Testis (tissue), 2 donors: ENCODE measurements at regions not wholly inside any gene's neighbourhood (a gene's known extent, or its start where the extent isn't known, plus 50 kb on each side); places are given as distances from the start of the nearest gene placed in this dataset.

Experiments used
- DNase-seq: peaks from one replicate; pipeline ENCODE4 v3.0.0-alpha.2; 2019
- H3K27ac ChIP-seq, 2 donors: fragments of 200-600 bp; sonication (generic); one replicate each; pipeline ENCODE4 v1.5.1; 2019
- H3K27me3 ChIP-seq: fragments of 200-600 bp; sonication (generic); one replicate; pipeline ENCODE4 v1.5.1; 2019
- H3K36me3 ChIP-seq: fragments of 200-600 bp; sonication (generic); one replicate; pipeline ENCODE4 v1.5.1; 2017; ENCODE audit warnings: low read depth; ENCODE audit errors: missing control alignments
- H3K4me1 ChIP-seq: fragments of 200-600 bp; sonication (generic); one replicate; pipeline ENCODE4 v1.5.1; 2019
- H3K4me3 ChIP-seq, 2 donors: fragments of 200-600 bp; sonication (generic); one replicate each; pipeline ENCODE4 v1.5.1; 2017 to 2019
- H3K9me3 ChIP-seq: fragments of 200-600 bp; sonication (generic); one replicate; pipeline ENCODE4 v1.5.1; 2017
- POLR2A ChIP-seq: fragments of 450-650 bp; IDR thresholded peaks from one replicate; pipeline ENCODE4 v1.6.1; 2017; ENCODE audit warnings: antibody characterized with exemption, mild to moderate bottlenecking, moderate library complexity
- WGBS, 2 donors: methylation state at CpG; one replicate each; pipeline ENCODE4 v1.1.5; 2018; 5-methylcytosine and 5-hydroxymethylcytosine counted together
- intact Hi-C: fragments of 100-400 bp; cut with DNase I; formaldehyde crosslinking; loops from one replicate; pipeline ENCODE4 v1.15.1; 2023; ENCODE audit warnings: low total_unique reads
- TF ChIP-seq, protein P1 (sequence below), 3 experiments: fragments of 450-650 bp in 2 of 3; fragments of 200-600 bp in 1 of 3; sonication (generic) in 1 of 3; IDR thresholded peaks; one replicate each; pipeline ENCODE4 v1.5.1; 2016 to 2019; ENCODE audit warnings: antibody characterized with exemption in 3 of 3, mild to moderate bottlenecking in 2 of 3, moderate library complexity in 1 of 3

DNA sequence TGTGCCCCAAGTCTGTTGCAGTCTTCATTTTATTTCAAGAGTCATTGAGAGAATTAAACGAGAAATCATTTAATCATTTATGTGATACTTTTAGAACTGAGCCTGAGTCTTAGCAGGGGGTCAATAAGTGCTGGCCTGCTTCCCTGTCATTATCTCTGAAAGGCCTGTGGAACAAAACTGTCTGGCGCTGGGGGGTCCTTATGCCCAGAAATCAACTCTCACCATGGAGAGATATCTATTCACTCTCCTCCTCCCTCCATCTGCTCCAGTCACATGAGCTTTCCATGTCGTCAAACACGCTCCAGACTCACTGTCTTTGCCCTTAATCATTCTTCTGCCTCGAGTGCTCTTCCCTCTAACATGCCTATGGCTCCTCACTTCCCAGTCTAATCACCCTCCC lies 136.8 kb downstream of the ESM1 start:
- no peaks in the 10 kb centered on the region for H3K4me1 ChIP-seq
- H3K27ac ChIP-seq: no peak overlapping the region
- no peaks in the 10 kb centered on the region for H3K36me3 ChIP-seq
- no peaks in the 10 kb centered on the region for H3K27me3 ChIP-seq
- intact Hi-C loops: no loop called here
- TF ChIP-seq POLR2A: no peak
- TF ChIP-seq, protein P1, sequence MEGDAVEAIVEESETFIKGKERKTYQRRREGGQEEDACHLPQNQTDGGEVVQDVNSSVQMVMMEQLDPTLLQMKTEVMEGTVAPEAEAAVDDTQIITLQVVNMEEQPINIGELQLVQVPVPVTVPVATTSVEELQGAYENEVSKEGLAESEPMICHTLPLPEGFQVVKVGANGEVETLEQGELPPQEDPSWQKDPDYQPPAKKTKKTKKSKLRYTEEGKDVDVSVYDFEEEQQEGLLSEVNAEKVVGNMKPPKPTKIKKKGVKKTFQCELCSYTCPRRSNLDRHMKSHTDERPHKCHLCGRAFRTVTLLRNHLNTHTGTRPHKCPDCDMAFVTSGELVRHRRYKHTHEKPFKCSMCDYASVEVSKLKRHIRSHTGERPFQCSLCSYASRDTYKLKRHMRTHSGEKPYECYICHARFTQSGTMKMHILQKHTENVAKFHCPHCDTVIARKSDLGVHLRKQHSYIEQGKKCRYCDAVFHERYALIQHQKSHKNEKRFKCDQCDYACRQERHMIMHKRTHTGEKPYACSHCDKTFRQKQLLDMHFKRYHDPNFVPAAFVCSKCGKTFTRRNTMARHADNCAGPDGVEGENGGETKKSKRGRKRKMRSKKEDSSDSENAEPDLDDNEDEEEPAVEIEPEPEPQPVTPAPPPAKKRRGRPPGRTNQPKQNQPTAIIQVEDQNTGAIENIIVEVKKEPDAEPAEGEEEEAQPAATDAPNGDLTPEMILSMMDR (IDR thresholded peaks at IDR 0.05): no peak
- WGBS, 2 donors: 76 to 77% methylated on average over 5 of the region's 5 CpGs
- no peaks in the 10 kb centered on the region for H3K9me3 ChIP-seq
- no peak overlapping the region for H3K4me3 ChIP-seq
- no peak for DNase-seq

DNA sequence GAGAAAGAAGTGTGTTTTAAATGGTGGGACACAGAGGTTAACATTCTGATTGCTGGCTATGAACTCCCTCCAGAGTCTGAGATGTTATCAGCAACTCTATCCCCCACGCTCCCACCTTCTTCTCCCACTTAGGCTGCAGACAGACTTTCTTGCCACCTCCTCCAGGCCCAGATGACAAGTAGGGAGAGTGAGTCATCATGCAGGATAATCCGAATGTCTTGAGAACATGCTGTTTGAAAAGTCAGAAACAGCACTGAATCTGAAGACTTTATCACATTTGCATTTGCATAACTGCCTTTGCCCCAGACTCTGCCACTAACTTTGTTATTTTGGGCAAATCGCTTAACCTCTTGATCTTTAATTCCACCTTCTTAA lies 139.8 kb downstream of the ESM1 start:
- no peak for TF ChIP-seq POLR2A
- TF ChIP-seq, protein P1 (IDR thresholded peaks at IDR 0.05): no peak
- WGBS, 2 donors: 64 to 73% methylated on average over 3 of the region's 3 CpGs
- no peaks in the 10 kb centered on the region for H3K27me3 ChIP-seq
- H3K4me1 ChIP-seq: no peaks in the 10 kb centered on the region
- H3K9me3 ChIP-seq: no peaks in the 10 kb centered on the region
- H3K4me3 ChIP-seq: no peak overlapping the region
- no peak overlapping the region for H3K27ac ChIP-seq
- intact Hi-C loops: no loop called here
- DNase-seq: no peak
- H3K36me3 ChIP-seq: no peaks in the 10 kb centered on the region

DNA sequence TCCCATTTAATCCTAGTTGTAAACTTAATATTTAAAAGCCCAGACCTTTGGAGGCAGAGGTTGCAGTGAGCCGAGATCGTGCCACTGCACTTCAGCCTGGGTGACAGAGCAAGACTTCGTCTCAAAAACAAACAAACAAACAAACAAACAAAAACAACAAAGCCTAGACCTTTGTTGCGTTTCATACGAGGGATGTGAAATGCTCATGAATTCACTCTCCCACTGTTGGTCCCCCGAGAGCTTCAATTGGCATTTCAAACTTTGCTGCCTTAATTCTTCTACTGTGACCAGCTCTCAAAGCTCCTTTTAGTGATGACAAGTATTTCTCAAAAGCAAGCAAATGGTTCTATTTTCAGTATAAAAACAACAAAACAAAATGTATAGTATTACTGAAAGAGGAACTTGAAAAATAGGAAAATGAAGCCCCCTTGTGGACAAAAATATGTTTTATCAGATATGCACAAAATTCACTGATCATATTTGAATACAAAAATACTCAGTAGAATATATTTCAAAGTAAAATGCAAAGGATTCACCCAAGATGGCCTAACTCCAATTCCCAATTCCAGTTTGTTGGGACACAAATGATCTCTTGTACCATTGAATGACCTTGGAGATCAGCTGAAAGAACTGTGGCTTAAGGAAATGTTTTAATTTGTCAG lies 140.4 kb downstream of the ESM1 start:
- Histone ChIP-seq H3K27ac (no peak overlapping the region), H3K36me3 (no peaks in the 10 kb centered on the region), H3K4me1 (no peaks in the 10 kb centered on the region), H3K4me3 (no peak overlapping the region), H3K27me3 (no peaks in the 10 kb centered on the region), H3K9me3 (no peaks in the 10 kb centered on the region)
- WGBS, 2 donors: 49 to 54% methylated on average over 6 of the region's 6 CpGs
- intact Hi-C loops: loop anchor here (5.0 kb wide), 1 partner anchor 328 kb away; the partner anchor contains the start of gene SNX18
- TF ChIP-seq, protein P1 (IDR thresholded peaks at IDR 0.05): peak; percentile 55 to 80 (median 67)
- TF ChIP-seq POLR2A: no peak
- DNase-seq: no peak

DNA sequence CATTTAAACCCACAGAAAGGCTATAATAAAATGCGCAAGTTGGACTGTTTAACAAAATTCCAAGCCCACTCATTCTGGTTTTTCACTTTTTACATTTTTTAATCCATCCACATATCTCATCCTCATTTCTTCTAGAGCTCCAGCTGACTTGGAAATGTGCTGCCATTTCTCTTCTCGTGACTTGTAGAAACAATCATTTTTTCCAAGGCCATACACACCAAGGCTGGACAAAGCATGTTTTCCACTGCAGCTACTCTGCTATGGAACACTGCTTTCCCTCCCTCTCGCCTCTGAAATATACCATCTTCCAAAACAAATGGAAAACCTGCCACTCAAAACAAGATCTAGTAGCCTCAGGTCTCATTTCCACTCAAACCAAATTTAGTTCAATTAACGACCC lies 141.1 kb downstream of the ESM1 start:
- no peaks in the 10 kb centered on the region for H3K36me3 ChIP-seq
- no peak for DNase-seq
- H3K27ac ChIP-seq: no peak overlapping the region
- TF ChIP-seq, protein P1 (IDR thresholded peaks at IDR 0.05): no peak
- no peak for TF ChIP-seq POLR2A
- no peaks in the 10 kb centered on the region for H3K4me1 ChIP-seq
- WGBS, 2 donors: 66 to 67% methylated on average over 4 of the region's 4 CpGs
- H3K27me3 ChIP-seq: no peaks in the 10 kb centered on the region
- no peaks in the 10 kb centered on the region for H3K9me3 ChIP-seq
- intact Hi-C loops: loop anchor here (5.0 kb wide), 1 partner anchor 327 kb away; the partner anchor contains the start of gene SNX18
- H3K4me3 ChIP-seq: no peak overlapping the region

DNA sequence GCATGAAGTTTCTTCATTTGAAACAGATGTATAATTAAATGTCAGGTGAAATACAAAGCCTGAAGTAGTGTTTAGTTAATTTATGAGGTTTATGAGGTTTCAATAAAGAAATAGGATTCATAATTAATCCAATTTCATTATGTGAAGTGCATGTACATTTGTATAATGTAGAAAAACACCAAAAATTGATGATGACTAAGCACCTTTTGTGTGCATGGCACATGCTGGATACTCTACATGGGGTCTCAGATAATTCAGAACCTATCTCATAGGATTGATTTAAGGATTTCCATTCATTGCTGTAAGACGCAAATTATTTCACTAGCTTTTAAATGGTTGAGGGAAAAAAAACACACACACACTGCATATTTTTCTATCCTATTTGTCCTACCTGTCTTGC lies 143.9 kb downstream of the ESM1 start:
- 94 to 98% methylated on average over 1 of the region's 1 CpG for WGBS, 2 donors
- no peak for TF ChIP-seq POLR2A
- TF ChIP-seq, protein P1 (IDR thresholded peaks at IDR 0.05): no peak
- intact Hi-C loops: loop anchor here (5.0 kb wide), 1 partner anchor 324 kb away; the partner anchor contains the start of gene SNX18
- DNase-seq: no peak
- H3K27me3 ChIP-seq: no peaks in the 10 kb centered on the region
- H3K36me3 ChIP-seq: no peaks in the 10 kb centered on the region
- H3K27ac ChIP-seq: no peak overlapping the region
- no peaks in the 10 kb centered on the region for H3K9me3 ChIP-seq
- H3K4me3 ChIP-seq: no peak overlapping the region
- no peaks in the 10 kb centered on the region for H3K4me1 ChIP-seq
